DMS114 treated with DMSO at 0.1 percent for 48 hours (cell line): ENCODE measurements at regions not wholly inside any gene's neighbourhood (a gene's known extent, or its start where the extent isn't known, plus 50 kb on each side); places are given as distances from the start of the nearest gene placed in this dataset.
"Not testable (repeated sequence)": the region's sequence is repeated elsewhere in the genome, so short reads cannot be mapped to it uniquely, and the experiment has no call there.

Experiments
- DNase-seq: peaks from one replicate; lab custom pipeline; 2025; ENCODE audit not compliant: unreplicated experiment; lab: John Stamatoyannopoulos, UW

DNA sequence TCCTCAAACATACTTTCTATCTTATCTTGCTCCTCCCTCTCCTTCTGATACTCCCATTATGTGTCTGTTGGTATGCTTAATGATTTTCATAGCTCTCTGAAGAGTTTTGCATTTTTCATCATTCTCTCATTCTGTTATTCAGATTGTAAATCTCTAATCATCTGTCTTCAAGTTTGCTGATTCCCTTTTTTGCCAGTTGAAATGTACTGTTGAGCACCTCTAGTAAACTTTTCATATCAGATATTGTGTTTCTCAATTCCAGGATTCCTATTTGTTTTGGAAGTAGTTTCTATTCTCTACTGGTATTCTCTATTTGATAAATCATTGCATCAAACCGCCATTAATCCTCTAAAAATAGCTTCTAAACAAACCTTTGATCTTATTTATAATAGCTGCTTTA is 387.7 kb downstream of the PAX1 start:
- no peak for DNase-seq

DNA sequence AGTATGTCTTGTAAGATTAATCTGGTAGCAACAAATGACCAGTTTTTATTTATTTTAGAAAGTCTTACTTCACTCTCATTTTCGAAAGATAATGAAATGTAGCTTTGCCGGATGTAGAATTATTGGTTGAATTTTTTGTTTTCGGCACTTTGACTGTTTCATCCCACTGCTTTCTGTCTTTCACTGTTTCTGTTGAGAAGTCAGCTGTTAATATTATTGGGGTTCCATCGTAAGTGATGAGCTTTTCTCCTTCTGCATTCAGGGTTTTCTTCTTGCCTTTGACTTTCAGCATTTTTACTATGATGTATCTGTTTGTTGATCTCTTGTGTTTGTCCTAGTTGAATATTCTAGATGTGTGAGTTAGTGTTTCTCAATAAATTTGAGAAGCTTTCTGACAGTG is 383.4 kb downstream of the PAX1 start:
- DNase-seq = no peak

DNA sequence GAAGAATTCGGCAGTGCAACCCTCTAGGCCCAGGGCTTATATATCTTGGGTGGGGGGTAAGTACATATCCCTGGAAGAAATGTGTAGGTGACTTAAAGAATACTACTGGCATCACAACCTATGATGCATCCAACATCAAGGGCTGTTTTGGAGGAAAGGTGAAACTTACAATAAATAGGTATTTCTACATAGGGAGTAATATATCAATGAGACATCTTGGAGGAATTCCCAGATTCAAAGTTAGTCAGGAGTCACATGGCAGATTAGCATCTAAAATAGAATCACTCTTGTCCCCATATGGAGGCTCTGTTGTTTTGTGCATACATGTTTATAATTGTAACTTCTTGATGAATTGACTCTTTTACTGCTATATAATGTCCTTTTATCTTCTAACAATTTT is 375.5 kb downstream of the PAX1 start:
- no peak for DNase-seq

DNA sequence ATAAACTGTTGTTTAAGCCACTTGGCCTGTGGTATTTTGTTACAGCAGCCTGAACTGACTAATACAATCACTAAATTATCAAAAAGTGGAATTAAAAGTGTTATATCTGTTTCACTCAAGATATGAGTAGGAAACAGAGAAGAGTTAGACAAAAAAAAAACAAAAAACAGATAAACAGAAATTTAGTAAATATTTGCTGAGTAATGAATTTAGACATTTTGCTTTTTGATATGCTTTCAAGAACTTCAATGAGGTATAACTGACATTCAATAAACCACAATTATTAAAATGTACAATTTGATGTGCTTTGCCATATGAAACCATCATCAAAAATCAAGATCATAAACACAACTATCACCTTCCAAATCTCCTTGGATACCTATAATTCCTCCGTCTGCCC is 369.2 kb downstream of the PAX1 start:
- DNase-seq = no peak

DNA sequence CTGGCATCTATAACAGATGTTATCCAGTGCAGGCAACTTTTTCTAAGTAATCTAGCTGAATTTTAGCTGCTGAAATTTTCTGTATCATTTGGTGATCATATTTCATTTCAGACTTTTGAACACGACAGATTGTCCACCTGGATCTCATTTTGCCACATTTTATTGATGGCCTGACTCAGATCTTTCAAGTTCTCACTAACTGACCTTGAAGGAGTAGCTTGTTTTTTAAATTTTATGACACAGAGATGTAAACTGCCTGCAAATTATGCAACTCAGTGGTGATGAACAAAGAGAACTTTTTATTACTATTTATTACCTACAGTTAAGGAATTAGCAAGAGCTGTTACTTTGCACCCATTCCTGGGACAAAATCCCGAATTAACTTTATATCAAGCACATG is 366.4 kb downstream of the PAX1 start:
- no peak for DNase-seq

DNA sequence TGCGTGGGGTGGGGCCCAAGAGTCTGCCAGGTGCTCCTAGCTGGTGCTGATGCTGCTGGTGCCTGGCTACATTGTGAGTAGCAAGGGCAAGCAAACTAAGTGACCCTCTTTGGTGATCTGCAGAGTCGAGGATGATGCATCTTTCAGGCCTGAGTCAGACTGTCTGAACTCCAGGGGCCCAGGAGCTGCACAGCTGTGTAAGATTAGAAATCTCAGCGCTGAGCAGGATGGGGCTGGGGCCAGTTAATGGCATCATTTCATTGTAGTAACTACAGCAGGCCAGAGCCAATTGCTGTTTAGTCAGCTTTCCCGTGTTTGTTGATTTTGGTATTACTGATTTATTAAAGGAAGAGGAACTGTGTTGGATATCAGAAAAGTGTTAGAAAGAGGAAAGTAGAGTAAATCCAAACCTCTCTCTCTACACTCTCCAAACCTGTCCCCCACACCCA is 365.2 kb downstream of the PAX1 start:
- DNase-seq = no peak

DNA sequence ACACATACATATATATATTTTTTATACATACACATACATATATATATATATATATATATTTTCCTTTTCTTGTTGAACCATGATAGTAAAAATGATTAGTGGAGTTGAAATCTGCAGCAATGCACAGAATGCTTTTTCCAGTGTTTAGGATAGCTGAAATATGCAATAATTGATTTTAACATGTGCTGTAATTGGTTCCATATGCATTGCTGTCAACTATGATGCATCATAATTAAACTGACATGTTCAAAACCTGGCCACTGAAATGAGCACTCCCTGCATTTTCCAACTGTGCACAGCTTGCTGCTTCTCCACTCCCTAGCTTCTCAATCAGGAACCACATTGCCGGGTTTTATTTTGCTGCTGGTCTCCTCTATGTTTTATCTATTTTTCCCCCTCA is 358.3 kb downstream of the PAX1 start:
- DNase-seq = no peak

DNA sequence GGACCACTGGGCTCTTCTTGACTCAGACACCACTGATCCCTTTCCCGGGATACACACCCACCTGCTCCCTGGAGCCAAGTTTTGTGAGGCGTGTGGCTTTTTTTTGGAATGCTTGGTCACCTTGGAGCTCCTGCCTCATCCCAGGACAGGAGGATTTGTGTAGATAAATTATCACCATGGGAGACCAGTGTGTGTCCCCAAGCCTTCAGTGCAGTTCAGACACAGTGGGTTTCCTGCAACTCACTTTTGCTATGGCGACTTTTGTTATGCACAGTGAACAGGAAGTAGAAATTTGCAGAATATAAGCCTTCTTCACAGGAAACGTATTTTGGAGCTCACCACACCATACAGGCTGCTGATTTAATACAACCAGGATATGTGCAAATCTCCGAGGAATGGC is 357.4 kb downstream of the PAX1 start:
- DNase-seq = no peak

DNA sequence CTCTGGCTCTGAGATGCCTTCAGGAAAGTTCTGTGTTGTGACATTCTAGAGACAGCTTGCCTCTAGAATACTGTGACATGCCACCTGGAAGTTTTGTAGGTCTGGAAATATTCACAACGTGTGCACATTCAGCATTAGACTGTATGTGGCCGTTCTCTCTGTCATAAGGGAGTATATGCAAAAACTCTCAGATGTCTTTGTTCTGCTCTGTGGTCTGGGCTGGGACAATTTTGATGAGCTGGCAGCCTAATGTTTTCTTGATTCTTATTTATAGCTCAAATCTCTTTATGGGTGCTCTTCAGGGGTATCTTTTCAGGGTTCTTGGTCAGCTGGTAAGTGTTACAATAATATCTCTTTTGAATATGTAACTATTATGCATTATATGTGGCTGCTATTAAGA is 355.1 kb downstream of the PAX1 start:
- DNase-seq = no peak

DNA sequence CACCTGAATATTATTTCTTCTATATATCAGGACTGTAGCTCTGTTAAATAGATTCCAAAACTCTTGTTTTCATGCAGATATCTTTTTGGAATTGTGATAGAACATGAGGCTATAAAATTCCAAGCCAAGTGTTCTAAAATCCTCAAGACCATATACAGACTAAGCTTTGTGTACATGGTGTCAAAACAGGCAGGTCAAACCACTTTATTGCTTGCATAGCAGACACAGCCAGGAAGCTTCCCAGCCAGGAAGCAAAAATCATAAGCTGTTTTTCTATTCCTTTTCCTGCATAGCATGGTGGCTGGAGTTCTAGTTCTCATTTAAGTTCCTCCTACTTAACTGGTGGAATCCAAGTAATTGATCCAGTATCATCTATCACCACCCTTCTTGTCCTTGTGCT is 353.3 kb downstream of the PAX1 start:
- no peak for DNase-seq

DNA sequence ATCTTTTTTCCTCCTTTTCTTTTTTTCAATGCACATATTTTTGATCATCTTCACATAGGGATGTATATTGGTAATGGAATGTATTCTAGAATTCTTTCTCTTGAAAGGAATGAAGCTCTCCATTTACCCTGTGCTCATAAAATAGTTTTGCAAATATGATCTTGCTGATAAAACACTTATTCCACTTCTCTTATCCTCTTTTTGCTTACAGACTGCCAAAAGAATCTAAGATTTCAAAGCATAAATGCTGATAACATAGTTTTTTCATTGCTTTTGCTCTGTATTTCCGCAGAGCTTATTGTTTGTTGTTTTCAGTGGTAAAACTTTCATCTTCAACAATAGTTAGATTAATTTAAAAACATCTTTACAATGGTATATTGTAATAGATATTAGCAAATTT is 350.5 kb downstream of the PAX1 start:
- DNase-seq = no peak

DNA sequence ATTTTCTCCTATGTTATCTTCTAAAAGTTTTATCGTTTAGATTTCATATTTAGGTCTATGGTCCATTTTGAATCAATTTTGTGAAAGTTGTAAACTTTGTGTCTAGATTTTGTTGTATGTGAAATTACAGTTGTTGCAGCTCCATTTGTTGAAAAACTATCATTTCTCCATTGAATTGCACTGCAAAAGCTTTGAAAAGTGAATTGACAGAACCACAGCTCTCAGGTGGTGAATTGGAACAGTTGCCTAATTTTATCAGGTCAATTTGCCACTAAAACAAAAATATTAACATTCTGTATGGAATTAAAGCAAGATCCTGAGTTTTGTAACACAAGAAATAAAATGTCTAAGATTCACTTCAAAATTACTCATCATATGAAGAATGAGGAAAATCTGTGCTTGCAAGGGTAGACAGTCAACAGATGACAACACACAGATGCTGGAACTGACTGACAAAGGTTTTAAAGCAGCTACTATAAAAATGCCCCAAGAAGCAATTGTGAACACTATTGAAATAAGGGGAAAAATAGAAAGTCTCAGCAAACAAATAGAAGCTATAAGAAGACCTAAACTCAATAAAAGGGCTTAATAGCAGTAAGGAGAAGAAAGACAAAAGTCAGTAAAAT is 346.7 kb downstream of the PAX1 start:
- no peak for DNase-seq

DNA sequence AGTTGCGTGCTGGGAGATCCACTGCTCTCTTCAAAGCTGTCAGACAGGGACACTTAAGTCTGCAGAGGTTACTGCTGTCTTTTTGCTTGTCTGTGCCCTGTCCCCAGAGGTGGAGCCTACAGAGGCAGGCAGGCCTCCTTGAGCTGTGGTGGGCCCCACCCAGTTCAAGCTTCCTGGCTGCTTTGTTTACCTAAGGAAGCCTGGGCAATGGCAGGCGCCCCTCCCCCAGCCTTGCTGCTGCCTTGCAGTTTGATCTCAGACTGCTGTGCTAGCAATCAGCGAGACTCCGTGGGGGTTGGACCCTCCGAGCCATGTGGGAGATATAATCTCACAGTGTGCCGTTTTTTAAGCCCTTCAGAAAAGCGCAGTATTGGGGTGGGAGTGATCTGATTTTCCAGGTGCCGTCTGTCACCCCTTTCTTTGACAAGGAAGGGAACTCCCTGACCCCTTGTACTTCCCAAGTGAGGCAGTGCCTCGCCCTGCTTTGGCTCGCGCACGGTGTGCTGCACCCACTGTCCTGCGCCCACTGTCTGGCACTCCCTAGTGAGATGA is 340.6 kb downstream of the PAX1 start:
- not testable (repeated sequence) for DNase-seq

DNA sequence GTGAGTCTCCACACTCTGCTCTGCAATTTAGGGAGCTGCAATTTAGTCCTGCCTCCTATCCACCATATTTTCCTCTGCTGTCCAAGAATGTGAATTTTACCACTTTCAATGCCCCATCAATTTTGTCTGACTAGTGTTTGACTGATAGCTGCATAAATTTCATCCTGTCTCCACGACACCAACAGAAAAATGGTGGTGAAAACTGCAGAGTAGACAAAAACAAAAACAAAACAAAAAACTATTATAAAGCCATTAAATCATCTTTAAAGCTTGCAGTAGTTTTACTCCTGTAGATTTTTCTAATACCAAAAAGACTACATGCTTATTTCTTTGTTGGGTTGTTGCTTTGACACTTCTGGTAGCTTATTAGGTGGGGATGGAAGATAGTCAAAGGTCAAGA is 322.0 kb downstream of the PAX1 start:
- DNase-seq = no peak

DNA sequence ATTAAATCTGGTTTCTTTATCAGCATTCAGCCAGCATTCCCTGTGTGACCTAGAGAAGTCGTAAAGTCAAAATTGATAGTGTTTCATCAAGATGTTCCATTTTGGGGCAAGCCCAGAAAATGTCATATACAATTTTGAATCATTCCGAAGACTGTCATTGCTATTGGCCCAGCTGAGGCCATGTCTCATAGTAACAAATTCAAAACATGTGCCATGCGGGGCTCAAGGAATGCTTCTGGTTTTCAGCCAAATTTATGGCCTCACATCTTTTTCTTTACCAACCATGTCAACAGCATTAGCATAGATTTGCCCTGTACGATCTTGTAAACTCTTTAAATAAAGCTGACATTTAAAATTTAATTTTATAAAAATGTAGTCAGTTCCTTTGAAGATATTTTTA is 314.7 kb downstream of the PAX1 start:
- DNase-seq = no peak

DNA sequence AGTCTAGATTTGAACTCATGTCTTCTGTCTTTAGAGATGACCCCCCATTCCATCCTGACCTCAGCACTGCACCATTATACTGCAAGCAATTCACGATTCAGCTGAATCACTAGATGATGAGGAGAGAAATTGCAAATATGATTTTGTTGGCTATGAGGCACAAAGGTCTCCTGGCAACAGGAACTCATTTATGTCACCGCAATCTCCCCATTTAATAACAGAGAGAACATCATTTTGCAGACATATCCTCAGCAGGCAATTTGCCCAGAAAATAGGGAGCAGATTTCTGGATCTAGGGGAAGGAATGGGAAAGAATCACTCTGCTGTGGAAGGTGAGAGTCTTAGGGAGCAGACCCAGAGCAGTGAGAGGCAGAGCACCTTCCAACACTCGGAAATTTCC is 303.0 kb downstream of the PAX1 start:
- no peak for DNase-seq

DNA sequence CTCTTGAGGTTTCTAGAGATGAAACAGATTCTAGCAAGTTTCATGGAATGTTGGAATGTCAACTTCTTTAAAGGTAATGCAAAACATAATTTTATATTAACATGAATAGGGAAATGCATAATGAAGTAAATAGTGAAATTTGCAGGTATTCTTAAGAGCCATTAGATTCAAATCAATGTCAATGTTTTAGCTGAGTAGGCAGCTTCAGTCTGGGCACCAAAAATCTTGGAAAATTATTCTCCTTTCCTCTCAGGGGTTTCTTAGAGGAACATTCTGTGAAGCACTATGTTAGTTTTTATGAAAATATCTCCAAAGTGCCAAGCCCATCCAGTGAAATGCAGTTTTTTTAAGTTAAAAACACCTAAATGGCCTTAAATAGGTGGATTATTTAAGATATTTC is 300.8 kb downstream of the PAX1 start:
- no peak for DNase-seq

DNA sequence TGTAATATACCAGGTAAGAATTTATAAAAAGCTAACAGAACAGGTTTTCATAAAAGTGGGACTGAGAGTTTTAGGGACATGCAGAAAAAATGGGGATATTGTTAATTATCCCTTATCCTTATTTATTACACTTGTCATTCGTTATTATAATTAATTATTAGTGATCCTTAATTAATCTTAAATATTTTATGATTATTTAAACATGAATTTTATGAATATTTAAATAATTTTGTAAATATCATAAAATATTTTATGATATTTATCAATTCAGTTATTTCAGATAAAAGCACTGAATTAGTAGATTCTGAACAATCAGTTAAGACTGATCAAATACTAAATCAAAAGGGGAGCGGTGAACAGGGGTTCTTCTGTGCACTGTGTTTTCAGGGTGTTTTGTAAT is 300.1 kb downstream of the PAX1 start:
- no peak for DNase-seq

DNA sequence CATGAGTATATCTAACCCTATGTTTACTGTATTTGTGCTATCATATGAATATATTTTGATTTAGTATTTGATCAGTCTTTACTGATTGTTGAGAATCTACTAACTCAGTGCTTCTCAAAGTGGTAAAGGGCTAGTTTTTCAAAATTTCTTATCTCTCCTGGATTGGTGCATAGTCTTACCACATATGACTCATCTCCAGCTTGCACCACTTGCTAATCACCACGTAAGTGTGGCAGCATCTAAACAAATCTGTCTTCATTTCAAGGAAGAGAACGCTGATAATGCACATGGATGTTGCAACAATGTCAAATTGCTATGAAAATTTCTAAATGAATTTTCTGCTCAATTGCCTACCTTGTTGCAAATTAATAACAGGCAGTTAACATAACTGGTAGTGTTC is 299.5 kb downstream of the PAX1 start:
- DNase-seq = no peak

DNA sequence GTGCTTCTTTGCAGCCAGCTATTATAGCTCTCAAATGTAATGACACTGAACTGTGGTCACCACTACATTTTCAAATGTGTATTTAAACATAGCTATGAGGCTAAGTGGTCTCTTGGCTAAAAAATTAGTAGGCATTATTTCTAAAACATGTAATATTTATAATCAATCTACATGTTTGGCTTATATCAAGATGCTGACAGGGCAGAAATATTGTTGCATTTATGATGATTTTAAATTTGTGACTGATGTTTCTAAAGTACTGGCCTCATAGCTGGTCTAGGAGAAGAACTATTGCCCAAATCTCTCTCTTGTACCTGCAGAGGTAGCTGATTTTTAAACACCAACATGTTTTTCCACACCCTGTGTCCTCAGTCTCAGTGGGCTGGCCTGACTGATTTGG is 298.2 kb downstream of the PAX1 start:
- no peak for DNase-seq

DNA sequence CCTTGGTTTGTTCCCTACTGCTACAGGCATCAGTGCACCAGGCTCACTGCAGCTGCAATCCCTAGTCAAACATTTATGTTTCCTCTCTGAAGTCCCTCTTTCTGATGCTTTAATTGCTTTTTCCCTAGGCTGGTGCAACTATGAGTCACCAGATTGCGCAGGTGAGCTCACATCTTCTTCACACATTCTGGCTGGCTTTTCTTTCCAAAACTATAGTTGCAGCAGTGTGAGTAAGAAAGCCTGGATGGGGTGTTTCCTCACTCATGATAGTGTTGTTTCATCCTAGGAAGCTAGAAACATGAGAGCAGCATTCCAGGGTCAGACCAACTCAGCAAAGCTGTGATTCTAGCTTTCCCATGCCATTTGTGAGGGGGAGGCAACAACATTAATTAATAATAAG is 296.4 kb downstream of the PAX1 start:
- DNase-seq = no peak

DNA sequence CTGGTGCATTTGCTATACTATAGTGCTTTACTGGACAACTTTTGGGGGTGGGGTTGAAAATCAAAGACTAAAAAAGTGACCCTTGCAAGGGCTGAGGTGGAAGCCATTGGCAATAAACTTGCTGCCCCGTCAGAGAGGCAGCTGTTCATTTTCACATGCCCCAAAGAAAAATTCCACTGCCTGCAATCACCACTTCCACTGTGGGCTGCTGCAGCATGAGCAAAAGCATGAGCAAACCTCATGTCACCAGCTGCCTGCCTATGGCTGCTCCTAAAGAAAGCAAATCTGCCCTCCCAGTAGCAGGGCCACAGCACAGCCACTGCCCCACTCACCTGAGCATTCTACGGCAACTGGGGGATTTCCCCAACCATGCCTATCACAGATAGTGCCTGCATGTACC is 290.0 kb downstream of the PAX1 start:
- DNase-seq = no peak

DNA sequence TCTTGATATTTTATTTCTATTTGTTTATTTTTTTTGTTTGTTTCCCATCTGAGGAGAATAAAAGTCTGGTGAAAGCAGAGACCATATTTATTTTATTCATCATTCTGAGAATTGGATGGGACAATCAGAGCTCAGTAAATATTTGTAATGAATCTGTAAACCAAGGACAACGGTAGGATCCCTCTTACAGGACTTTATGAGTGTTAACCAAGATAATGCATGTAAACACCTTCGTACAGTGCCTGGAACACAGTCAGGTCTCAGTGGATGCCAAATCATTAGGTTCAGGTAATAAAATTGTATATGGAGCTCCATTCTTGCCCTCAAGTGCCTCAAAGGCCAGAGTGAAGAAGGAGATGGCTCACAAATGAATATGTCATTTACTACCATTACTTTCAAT is 288.7 kb downstream of the PAX1 start:
- no peak for DNase-seq
